Esophagus squamous epithelium (tissue), 4 donors: ENCODE measurements at regions not wholly inside any gene's neighbourhood (a gene's known extent, or its start where the extent isn't known, plus 50 kb on each side); places are given as distances from the start of the nearest gene placed in this dataset.

Experiments used
- CTCF ChIP-seq, 6 experiments: fragments of 450-650 bp in 4 of 6; fragments of 200-600 bp in 2 of 6; sonication (generic) in 2 of 6; IDR thresholded peaks; one replicate each; pipeline ENCODE4 v1.5.1; 2016 to 2019; ENCODE audit warnings: antibody characterized with exemption in 6 of 6, mild to moderate bottlenecking in 4 of 6, moderate library complexity in 4 of 6
- POLR2A ChIP-seq, 4 donors: fragments of 450-650 bp; IDR thresholded peaks; one replicate each; pipeline ENCODE4 v1.6.1; 2017; ENCODE audit warnings: antibody characterized with exemption in 4 of 4, mild to moderate bottlenecking in 4 of 4, moderate library complexity in 3 of 4

- TF ChIP-seq CTCF (IDR thresholded peaks at IDR 0.05) (no peak), POLR2A (IDR thresholded peaks at IDR 0.05) (no peak)
These were observed 273.3 kb downstream of the NDUFA10 start for GRCh38 chr2:239751679-239752355.
